Epithelial cell of proximal tubule (primary cell): ENCODE measurements at regions not wholly inside any gene's neighbourhood (a gene's known extent, or its start where the extent isn't known, plus 50 kb on each side); places are given as distances from the start of the nearest gene placed in this dataset.
A peak's percentile ranks its signal among the peaks of the same experiment; 100 is the strongest.

ENCODE experiments used
- DNase-seq: peaks from one replicate; pipeline ENCODE4 v3.0.0-alpha.2; 2011; ENCODE audit warnings: low read depth
- H3K4me3 ChIP-seq: 2 replicates; pipeline ENCODE4 v1.5.1; 2011; ENCODE audit warnings: low read depth, mild to moderate bottlenecking, low read length
- CTCF ChIP-seq: conservative IDR thresholded peaks from 2 replicates; pipeline ENCODE4 v1.5.1; 2012; ENCODE audit warnings: low read depth, mild to moderate bottlenecking, low read length

- DNase-seq: no peak
- no peak for TF ChIP-seq CTCF
- no peak overlapping the region for H3K4me3 ChIP-seq
These were observed 1853.7 kb upstream of the CELF4 start for GRCh38 chr18:39419315-39419714.

DNA sequence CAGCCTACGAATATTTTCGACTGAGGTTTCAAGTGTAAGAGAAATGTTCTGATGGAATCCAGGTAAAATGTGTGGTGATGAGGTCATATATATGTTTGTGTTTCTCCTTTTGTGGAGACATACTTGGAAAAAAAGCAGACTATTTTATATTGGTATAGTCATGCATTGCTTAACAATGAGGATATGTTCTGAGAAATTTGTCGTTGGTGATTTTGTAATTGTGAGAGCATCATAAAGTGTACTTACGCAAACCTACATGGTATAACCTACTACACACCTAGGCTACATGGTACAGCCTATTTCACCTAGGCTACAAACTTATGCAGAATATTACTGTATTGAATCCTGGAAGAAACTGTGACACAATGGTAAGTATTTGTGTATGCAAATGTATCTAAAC lies 1849.9 kb upstream of the CELF4 start:
- TF ChIP-seq CTCF: no peak
- H3K4me3 ChIP-seq: no peak overlapping the region
- DNase-seq: no peak

- TF ChIP-seq CTCF: no peak
- DNase-seq: peak; percentile 69
These were observed 1848.6 kb upstream of the CELF4 start for GRCh38 chr18:39414009-39414700.

DNA sequence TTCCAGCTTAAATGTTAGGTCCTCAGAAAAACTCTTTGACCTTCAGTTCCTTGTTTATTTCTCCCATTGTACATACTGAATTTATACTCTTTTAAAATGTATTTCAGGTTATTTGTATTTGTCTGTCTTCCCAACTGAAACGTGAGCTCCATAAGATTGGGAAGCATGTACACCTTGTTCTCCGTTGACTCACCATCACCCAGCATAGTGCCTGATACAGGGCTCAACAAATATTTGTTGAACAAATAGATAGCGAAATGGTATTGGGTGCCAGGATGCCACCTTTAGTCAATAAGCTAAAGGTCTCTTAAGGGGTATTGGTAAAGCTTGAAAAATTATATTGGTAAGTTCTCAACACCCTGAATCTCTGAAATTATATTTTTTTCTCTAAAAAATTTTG lies 1841.3 kb upstream of the CELF4 start:
- TF ChIP-seq CTCF: no peak

More at GRCh38 chr18:39414009-39414700, 1848.6 kb upstream of the CELF4 start:
- no peak overlapping the region for H3K4me3 ChIP-seq

DNA sequence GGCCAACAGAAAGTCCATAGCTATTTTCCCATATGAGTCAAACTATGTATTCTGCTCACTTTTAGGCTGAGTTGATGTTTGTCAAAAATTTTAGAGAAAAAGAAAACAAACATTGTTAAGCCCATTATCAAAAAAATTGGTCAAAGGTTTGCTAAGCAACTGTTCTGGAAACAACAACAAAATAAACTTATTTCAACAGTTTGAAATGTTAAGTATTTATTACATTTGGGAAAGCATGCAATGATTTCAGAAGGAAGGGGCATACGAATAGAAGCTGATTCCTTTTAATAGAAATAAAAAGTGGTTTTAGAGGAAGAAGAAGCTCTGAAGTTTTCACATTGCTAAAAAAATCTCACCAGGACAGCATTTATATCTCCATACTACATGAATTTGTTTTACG lies 1837.5 kb upstream of the CELF4 start:
- TF ChIP-seq CTCF: no peak
- no peak overlapping the region for H3K4me3 ChIP-seq
- DNase-seq: no peak

More for the DNA sequence above, 1841.3 kb upstream of the CELF4 start:
- H3K4me3 ChIP-seq: no peak overlapping the region
- no peak for DNase-seq

DNA sequence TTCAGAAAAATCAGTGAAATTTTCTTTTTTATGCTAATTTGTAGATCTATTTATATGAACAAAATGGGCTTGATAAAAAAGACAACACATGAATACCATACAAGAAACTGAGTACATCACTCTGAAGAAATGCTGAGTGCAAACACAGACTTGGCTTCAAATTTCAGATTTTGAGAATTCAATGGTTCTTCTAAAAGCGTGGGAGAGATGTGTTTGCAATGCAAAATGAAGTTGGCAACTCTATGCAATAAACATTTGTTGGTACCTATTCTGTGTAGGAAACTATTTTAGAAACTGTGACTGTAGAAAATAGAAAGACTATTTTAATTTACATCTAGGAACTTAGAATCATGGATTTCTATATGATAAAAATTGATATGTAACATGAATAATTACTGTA lies 1834.1 kb upstream of the CELF4 start:
- no peak overlapping the region for H3K4me3 ChIP-seq
- TF ChIP-seq CTCF: no peak
- DNase-seq: no peak

DNA sequence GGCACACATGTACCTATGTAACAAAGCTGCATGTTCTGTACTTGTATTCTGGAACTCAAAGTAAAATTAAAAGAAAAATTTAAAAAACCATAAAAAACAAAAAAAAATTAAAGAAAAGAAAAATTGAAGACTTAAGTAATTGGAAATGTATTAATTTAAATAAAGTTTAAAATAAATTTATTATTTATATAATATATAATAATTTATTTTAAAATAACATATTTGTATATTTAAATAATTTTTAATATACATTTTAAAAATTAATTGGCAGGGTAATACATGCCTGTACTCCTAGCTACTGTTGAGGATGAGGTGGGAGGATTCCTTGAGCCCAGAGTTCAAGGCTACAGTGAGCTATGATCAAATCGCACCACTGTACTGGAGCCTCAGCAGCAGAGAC lies 1830.6 kb upstream of the CELF4 start:
- TF ChIP-seq CTCF: no peak
- no peak overlapping the region for H3K4me3 ChIP-seq
- DNase-seq: no peak
